WTC11 (cell line): ENCODE measurements at regions not wholly inside any gene's neighbourhood (a gene's known extent, or its start where the extent isn't known, plus 50 kb on each side); places are given as distances from the start of the nearest gene placed in this dataset.

Experiments used
- ATF1 ChIP-seq: sonication (generic); formaldehyde crosslinking; IDR thresholded peaks from 2 replicates; pipeline ENCODE4 v1.8.1; 2023; ENCODE audit warnings: mild to moderate bottlenecking, moderate library complexity, missing genetic modification reagents
- CREM ChIP-seq: sonication (generic); formaldehyde crosslinking; IDR thresholded peaks from 2 replicates; pipeline ENCODE4 v1.8.1; 2022; ENCODE audit warnings: mild to moderate bottlenecking, missing genetic modification reagents, moderate library complexity
- SMAD3 ChIP-seq: sonication (generic); formaldehyde crosslinking; IDR thresholded peaks from 2 replicates; pipeline ENCODE4 v1.8.0; 2022; ENCODE audit warnings: missing genetic modification reagents, mild to moderate bottlenecking, borderline replicate concordance
- ZNF317 ChIP-seq: sonication (generic); formaldehyde crosslinking; IDR thresholded peaks from 2 replicates; pipeline ENCODE4 v1.8.1; 2023; ENCODE audit warnings: low read depth, mild to moderate bottlenecking, moderate library complexity, missing genetic modification reagents, borderline replicate concordance
- TF ChIP-seq, protein P1 (sequence below): sonication (generic); formaldehyde crosslinking; IDR thresholded peaks from 2 replicates; pipeline ENCODE4 v1.8.0; 2022; ENCODE audit warnings: mild to moderate bottlenecking, missing genetic modification reagents

DNA sequence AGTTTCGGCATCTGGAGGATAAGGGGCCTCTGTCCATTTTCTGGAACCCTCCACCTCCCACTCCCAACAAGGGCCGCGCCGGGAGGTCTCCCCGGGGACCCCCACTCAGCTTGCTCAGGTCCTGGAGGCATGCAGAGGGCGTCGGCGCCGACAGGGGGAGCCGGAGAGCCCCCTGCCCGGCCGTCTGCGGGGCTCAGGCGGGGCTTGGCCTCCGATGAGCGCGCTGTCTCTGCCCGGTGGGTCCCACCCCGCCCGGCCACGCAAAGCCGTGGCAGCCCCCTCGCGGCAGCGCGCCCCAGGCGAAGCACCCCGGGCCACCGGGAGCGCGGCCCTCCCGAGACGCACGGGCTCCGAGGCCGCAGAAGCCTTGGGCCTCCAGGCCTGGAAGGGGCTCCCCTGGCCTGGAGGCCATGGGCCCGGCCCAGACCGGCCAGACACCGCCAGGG lies 149.7 kb upstream of the ZNF536 start:
- no peak for TF ChIP-seq CREM (CRISPR knock-in tag)
- no peak for TF ChIP-seq ZNF317
- TF ChIP-seq ATF1 (CRISPR knock-in tag) = no peak
- TF ChIP-seq, protein P1, sequence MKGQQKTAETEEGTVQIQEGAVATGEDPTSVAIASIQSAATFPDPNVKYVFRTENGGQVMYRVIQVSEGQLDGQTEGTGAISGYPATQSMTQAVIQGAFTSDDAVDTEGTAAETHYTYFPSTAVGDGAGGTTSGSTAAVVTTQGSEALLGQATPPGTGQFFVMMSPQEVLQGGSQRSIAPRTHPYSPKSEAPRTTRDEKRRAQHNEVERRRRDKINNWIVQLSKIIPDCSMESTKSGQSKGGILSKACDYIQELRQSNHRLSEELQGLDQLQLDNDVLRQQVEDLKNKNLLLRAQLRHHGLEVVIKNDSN (CRISPR knock-in tag) = no peak
- no peak for TF ChIP-seq SMAD3
